RWPE2 (cell line): ENCODE measurements at regions not wholly inside any gene's neighbourhood (a gene's known extent, or its start where the extent isn't known, plus 50 kb on each side); places are given as distances from the start of the nearest gene placed in this dataset.

Experiments used
- ATAC-seq: fragments of 200-7000 bp; cut with Tn5 transposase; 3 replicates; pipeline ENCODE4 v1.9.1; 2021; ENCODE audit warnings: low read depth
- DNase-seq: peaks from one replicate; pipeline ENCODE4 v3.0.0-alpha.2; 2020; ENCODE audit warnings: low spot score
- H3K27ac ChIP-seq: fragments of 450-650 bp; 2 replicates; pipeline ENCODE4 v1.5.1; 2017; ENCODE audit warnings: mild to moderate bottlenecking; ENCODE audit not compliant: poor library complexity, severe bottlenecking
- H3K27me3 ChIP-seq: fragments of 250-450 bp; sonication (Bioruptor Pico); 2 replicates; pipeline ENCODE4 v1.5.1; 2021; ENCODE audit warnings: mild to moderate bottlenecking, moderate library complexity; ENCODE audit not compliant: insufficient read depth, poor library complexity, severe bottlenecking
- H3K36me3 ChIP-seq: fragments of 250-450 bp; sonication (Bioruptor Pico); 2 replicates; pipeline ENCODE4 v1.5.1; 2020; ENCODE audit warnings: low read depth, mild to moderate bottlenecking, moderate library complexity
- H3K4me1 ChIP-seq: fragments of 250-450 bp; sonication (Bioruptor Pico); 2 replicates; pipeline ENCODE4 v1.5.1; 2021; ENCODE audit warnings: mild to moderate bottlenecking, moderate library complexity; ENCODE audit not compliant: insufficient read depth, poor library complexity, severe bottlenecking
- H3K4me3 ChIP-seq: fragments of 250-450 bp; sonication (Bioruptor Pico); 2 replicates; pipeline ENCODE4 v1.5.1; 2021; ENCODE audit warnings: mild to moderate bottlenecking, moderate library complexity; ENCODE audit not compliant: severe bottlenecking
- H3K9me3 ChIP-seq: fragments of 250-450 bp; sonication (Bioruptor Pico); 2 replicates; pipeline ENCODE4 v1.5.1; 2021; ENCODE audit warnings: mild to moderate bottlenecking, moderate library complexity; ENCODE audit not compliant: severe bottlenecking
- TF ChIP-seq, protein P1 (sequence below): fragments of 450-650 bp; IDR thresholded peaks from one replicate; pipeline ENCODE4 v1.5.1; 2017; ENCODE audit warnings: mild to moderate bottlenecking, moderate library complexity; ENCODE audit not compliant: poor library complexity, severe bottlenecking

DNA sequence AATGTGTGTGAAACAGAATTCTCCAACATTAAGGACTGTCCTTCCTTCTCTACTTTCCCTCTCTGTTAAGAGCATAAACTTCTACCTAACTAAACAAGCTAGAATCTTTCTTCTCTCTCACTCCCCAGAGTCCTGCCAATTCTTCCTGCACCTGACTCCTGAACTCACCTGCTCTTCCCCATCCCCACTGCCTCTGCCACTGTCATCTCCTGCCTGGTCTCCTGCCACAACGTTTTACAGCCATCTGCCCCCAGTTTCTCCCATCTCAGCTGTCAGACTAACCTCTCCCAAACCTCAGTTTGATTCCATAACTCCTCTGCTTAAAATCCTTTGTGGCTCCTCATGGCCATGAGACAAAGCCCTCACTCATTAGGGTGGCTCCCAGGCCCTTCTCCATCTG, 119.8 kb upstream of the FOXN2 start:
- H3K27ac ChIP-seq = no peak overlapping the region
- DNase-seq = no peak
- TF ChIP-seq, protein P1, sequence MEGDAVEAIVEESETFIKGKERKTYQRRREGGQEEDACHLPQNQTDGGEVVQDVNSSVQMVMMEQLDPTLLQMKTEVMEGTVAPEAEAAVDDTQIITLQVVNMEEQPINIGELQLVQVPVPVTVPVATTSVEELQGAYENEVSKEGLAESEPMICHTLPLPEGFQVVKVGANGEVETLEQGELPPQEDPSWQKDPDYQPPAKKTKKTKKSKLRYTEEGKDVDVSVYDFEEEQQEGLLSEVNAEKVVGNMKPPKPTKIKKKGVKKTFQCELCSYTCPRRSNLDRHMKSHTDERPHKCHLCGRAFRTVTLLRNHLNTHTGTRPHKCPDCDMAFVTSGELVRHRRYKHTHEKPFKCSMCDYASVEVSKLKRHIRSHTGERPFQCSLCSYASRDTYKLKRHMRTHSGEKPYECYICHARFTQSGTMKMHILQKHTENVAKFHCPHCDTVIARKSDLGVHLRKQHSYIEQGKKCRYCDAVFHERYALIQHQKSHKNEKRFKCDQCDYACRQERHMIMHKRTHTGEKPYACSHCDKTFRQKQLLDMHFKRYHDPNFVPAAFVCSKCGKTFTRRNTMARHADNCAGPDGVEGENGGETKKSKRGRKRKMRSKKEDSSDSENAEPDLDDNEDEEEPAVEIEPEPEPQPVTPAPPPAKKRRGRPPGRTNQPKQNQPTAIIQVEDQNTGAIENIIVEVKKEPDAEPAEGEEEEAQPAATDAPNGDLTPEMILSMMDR = no peak

DNA sequence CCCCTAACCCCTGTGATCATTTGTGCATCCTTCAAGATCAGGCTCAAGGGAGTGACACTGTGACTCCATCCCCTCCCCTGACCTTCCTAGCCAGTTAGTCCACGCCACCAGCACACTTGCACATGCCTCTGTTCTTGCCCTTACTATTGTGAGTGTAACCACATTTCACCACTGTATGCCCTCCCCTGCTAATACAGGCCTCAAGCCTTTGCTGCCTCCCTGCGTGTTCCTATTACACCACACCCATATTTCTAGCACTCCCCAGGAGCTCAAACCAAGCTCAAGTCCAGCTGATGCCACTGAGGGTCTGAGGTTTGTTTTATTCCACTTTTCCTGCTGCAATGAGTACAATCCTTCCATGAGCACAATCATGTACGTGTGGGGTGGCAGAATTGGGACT, 119.3 kb upstream of the FOXN2 start:
- no peak overlapping the region for H3K27ac ChIP-seq
- no peak for ATAC-seq

More for the DNA sequence above, 119.8 kb upstream of the FOXN2 start:
- Histone ChIP-seq H3K27me3 (no peaks in the 10 kb centered on the region), H3K9me3 (no peaks in the 10 kb centered on the region), H3K36me3 (no peaks in the 10 kb centered on the region), H3K4me3 (no peak overlapping the region), H3K4me1 (no peaks in the 10 kb centered on the region)
- no peak for ATAC-seq

DNA sequence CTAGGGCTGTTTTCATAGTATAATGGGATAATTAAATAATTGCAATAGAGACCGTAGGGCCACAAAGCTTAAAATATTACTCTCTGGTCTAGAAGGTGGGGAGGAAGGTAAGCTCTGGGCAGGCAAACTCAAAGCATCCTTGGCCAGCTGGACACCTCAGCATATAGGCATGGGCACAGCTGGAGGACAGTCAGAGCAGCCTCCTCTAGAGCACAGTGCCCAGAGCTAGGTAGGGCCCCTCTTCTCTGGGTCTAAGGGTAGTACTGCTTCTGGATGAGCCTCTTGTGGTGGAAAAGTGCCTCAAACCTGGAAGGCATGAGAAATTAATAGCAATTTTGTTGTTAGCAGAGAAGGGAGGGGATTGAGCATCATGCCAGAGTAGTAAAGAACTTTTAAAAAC, 116.9 kb upstream of the FOXN2 start:
- TF ChIP-seq, protein P1 = no peak
- ATAC-seq = no peak
- no peak for DNase-seq

More for the DNA sequence above, 119.3 kb upstream of the FOXN2 start:
- Histone ChIP-seq H3K9me3 (no peaks in the 10 kb centered on the region), H3K4me1 (no peaks in the 10 kb centered on the region), H3K4me3 (no peak overlapping the region), H3K27me3 (no peaks in the 10 kb centered on the region), H3K36me3 (no peaks in the 10 kb centered on the region)
- TF ChIP-seq, protein P1 = no peak
- DNase-seq = no peak

DNA sequence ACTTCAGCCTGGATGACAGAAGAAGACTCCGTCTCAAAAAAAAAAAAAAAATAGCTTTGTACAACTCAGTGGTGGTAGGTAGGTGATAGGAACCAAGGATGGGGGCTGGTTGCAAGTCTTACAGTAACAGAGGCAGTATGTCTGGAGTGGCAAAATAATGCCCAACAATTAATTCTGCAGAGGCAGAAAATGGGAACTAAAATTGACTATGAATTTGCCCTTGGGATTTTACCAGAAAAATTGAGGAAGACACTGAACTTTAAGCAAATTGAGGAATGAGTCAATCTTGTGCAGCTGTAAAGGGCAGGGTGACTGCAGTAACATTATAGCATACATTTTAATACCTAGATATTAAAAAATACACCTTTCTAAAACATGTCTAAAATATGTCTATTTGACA, 116.1 kb upstream of the FOXN2 start:
- ATAC-seq (no peak), DNase-seq (no peak)
- Histone ChIP-seq H3K9me3 (no peaks in the 10 kb centered on the region), H3K27ac (no peak overlapping the region), H3K27me3 (no peaks in the 10 kb centered on the region), H3K4me1 (no peaks in the 10 kb centered on the region), H3K4me3 (no peak overlapping the region), H3K36me3 (no peaks in the 10 kb centered on the region)
- TF ChIP-seq, protein P1 = no peak

More for the DNA sequence above, 116.9 kb upstream of the FOXN2 start:
- H3K36me3 ChIP-seq = no peaks in the 10 kb centered on the region
- no peaks in the 10 kb centered on the region for H3K27me3 ChIP-seq
- H3K4me3 ChIP-seq = no peak overlapping the region
- no peaks in the 10 kb centered on the region for H3K4me1 ChIP-seq
- no peaks in the 10 kb centered on the region for H3K9me3 ChIP-seq
- no peak overlapping the region for H3K27ac ChIP-seq

DNA sequence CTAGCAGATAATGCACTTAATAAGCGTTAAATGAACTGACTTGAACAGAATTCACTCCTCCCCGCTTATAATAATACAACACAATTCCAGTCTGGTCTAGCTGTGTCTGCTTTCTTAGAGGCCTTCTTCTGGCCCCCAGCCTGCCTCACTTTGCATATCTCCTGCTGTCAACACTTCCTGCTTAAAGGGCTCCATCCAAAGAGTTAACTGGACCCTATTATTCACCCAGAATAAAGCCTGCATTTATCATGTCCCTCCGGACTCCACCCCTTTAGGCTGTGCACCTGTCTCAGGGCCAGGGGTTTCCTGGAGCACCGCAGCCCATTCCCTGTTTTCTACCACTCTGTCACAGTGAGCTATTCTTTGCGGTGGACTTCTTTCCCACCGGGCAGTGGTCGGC, 115.4 kb upstream of the FOXN2 start:
- no peaks in the 10 kb centered on the region for H3K4me1 ChIP-seq
- no peaks in the 10 kb centered on the region for H3K27me3 ChIP-seq
- TF ChIP-seq, protein P1 = no peak
- no peaks in the 10 kb centered on the region for H3K36me3 ChIP-seq
- no peak overlapping the region for H3K27ac ChIP-seq
- DNase-seq (no peak), ATAC-seq (no peak)
- H3K9me3 ChIP-seq = no peaks in the 10 kb centered on the region
- no peak overlapping the region for H3K4me3 ChIP-seq
